ENCODE measurements at regions not wholly inside any gene's neighbourhood (a gene's known extent, or its start where the extent isn't known, plus 50 kb on each side); places are given as distances from the start of the nearest gene placed in this dataset.
A peak's percentile ranks its signal among the peaks of the same experiment; 100 is the strongest.

DNA sequence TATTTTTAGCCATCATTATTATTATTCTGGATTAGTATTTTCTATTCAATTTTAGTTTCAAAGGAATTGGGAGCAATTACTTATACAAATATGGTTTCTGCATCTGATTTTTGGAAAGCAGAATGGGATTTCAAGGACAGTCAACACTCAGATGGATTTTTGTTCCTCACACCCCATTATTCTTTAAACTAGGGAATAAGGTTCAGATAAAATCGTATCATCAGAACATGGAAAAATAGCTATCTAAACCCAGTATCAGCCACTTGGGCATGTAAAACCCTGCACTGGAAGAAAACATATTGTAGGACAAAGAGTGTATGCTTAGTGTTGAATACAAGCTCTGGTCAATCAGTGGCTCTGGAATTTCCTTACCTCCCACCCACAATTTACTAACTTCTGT lies 452.5 kb downstream of the ZNF516 start:
- TF ChIP-seq, protein P1, sequence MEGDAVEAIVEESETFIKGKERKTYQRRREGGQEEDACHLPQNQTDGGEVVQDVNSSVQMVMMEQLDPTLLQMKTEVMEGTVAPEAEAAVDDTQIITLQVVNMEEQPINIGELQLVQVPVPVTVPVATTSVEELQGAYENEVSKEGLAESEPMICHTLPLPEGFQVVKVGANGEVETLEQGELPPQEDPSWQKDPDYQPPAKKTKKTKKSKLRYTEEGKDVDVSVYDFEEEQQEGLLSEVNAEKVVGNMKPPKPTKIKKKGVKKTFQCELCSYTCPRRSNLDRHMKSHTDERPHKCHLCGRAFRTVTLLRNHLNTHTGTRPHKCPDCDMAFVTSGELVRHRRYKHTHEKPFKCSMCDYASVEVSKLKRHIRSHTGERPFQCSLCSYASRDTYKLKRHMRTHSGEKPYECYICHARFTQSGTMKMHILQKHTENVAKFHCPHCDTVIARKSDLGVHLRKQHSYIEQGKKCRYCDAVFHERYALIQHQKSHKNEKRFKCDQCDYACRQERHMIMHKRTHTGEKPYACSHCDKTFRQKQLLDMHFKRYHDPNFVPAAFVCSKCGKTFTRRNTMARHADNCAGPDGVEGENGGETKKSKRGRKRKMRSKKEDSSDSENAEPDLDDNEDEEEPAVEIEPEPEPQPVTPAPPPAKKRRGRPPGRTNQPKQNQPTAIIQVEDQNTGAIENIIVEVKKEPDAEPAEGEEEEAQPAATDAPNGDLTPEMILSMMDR (IDR thresholded peaks at IDR 0.05; ENCODE audit: insufficient read depth, low read depth, low read length), result no peak
- TF ChIP-seq EZH2 (IDR thresholded peaks at IDR 0.05; ENCODE audit: insufficient read depth, low read length), result no peak
- no peak overlapping the region for H3K4me2 ChIP-seq (ENCODE audit: low read length)
- no peaks in the 10 kb centered on the region for H3K9me3 ChIP-seq (ENCODE audit: insufficient read depth, low read depth, low read length)
- H4K20me1 ChIP-seq (ENCODE audit: insufficient read depth, low read length), result no peaks in the 10 kb centered on the region
- FAIRE-seq (no peak), DNase-seq (ENCODE audit: low read depth) (no peak)
- Mint-ChIP-seq H3K27me3 (ENCODE audit: low read depth, unreplicated experiment) (peaks cover 7% of the 10 kb centered on the region), H3K9me3 (ENCODE audit: unreplicated experiment) (no peaks in the 10 kb centered on the region), H3K4me1 (ENCODE audit: low read depth, unreplicated experiment) (no peaks in the 10 kb centered on the region), H3K4me3 (ENCODE audit: unreplicated experiment) (no peak overlapping the region), H3K36me3 (ENCODE audit: low read depth, unreplicated experiment) (no peaks in the 10 kb centered on the region), H3K27ac (ENCODE audit: unreplicated experiment) (no peak overlapping the region)
- H3K27ac ChIP-seq (ENCODE audit: low read depth, low read length), result no peak overlapping the region
- H3K9ac ChIP-seq (ENCODE audit: low read length), result no peak overlapping the region
- H3K79me2 ChIP-seq (ENCODE audit: insufficient read depth, low read length), result no peaks in the 10 kb centered on the region
- no peaks in the 10 kb centered on the region for H3K27me3 ChIP-seq (ENCODE audit: insufficient read depth, low read length)
- no peak overlapping the region for H3K4me3 ChIP-seq (ENCODE audit: insufficient read depth, low read depth, low read length)
- H3K36me3 ChIP-seq (ENCODE audit: insufficient read depth, low read length), result no peaks in the 10 kb centered on the region
- H3K4me1 ChIP-seq (ENCODE audit: insufficient read depth, low read length), result no peaks in the 10 kb centered on the region
- no peak overlapping the region for H2AFZ ChIP-seq (ENCODE audit: low read depth, low read length)

GRCh38 chr18:76018210-76018609 lies 476.8 kb downstream of the ZNF516 start:
- H3K9me3 Mint-ChIP-seq (ENCODE audit: unreplicated experiment), result peaks cover 3% of the 10 kb centered on the region
- no peaks in the 10 kb centered on the region for H3K4me1 ChIP-seq (ENCODE audit: insufficient read depth, low read length)
- H3K4me2 ChIP-seq (ENCODE audit: low read length), result no peak overlapping the region
- H3K79me2 ChIP-seq (ENCODE audit: insufficient read depth, low read length), result no peaks in the 10 kb centered on the region
- no peak overlapping the region for H3K27ac ChIP-seq (ENCODE audit: low read depth, low read length)
- no peak for DNase-seq (ENCODE audit: low read depth)
- H3K9me3 ChIP-seq (ENCODE audit: insufficient read depth, low read depth, low read length), result peaks cover 7% of the 10 kb centered on the region
- TF ChIP-seq, protein P1 (IDR thresholded peaks at IDR 0.05; ENCODE audit: insufficient read depth, low read depth, low read length), result no peak
- TF ChIP-seq EZH2 (IDR thresholded peaks at IDR 0.05; ENCODE audit: insufficient read depth, low read length), result no peak
- H3K9ac ChIP-seq (ENCODE audit: low read length), result no peak overlapping the region
- H3K36me3 ChIP-seq (ENCODE audit: insufficient read depth, low read length), result no peaks in the 10 kb centered on the region
- no peak overlapping the region for H2AFZ ChIP-seq (ENCODE audit: low read depth, low read length)
- H3K36me3 Mint-ChIP-seq (ENCODE audit: low read depth, unreplicated experiment), result no peaks in the 10 kb centered on the region
- H3K27ac Mint-ChIP-seq (ENCODE audit: unreplicated experiment), result no peak overlapping the region
- FAIRE-seq, result no peak
- H3K27me3 ChIP-seq (ENCODE audit: insufficient read depth, low read length), result no peaks in the 10 kb centered on the region
- no peaks in the 10 kb centered on the region for H4K20me1 ChIP-seq (ENCODE audit: insufficient read depth, low read length)
- H3K27me3 Mint-ChIP-seq (ENCODE audit: low read depth, unreplicated experiment), result no peaks in the 10 kb centered on the region
- H3K4me3 Mint-ChIP-seq (ENCODE audit: unreplicated experiment), result no peak overlapping the region
- H3K4me3 ChIP-seq (ENCODE audit: insufficient read depth, low read depth, low read length), result no peak overlapping the region
- no peaks in the 10 kb centered on the region for H3K4me1 Mint-ChIP-seq (ENCODE audit: low read depth, unreplicated experiment)

GRCh38 chr18:76013057-76013456 lies 482.0 kb downstream of the ZNF516 start:
- Histone ChIP-seq H3K4me3 (ENCODE audit: insufficient read depth, low read depth, low read length) (no peak overlapping the region), H3K27me3 (ENCODE audit: insufficient read depth, low read length) (no peaks in the 10 kb centered on the region), H3K79me2 (ENCODE audit: insufficient read depth, low read length) (no peaks in the 10 kb centered on the region), H2AFZ (ENCODE audit: low read depth, low read length) (no peak overlapping the region), H3K36me3 (ENCODE audit: insufficient read depth, low read length) (no peaks in the 10 kb centered on the region), H3K4me2 (ENCODE audit: low read length) (no peak overlapping the region), H3K9me3 (ENCODE audit: insufficient read depth, low read depth, low read length) (peaks cover 7% of the 10 kb centered on the region), H3K9ac (ENCODE audit: low read length) (no peak overlapping the region), H4K20me1 (ENCODE audit: insufficient read depth, low read length) (no peaks in the 10 kb centered on the region), H3K4me1 (ENCODE audit: insufficient read depth, low read length) (no peaks in the 10 kb centered on the region), H3K27ac (ENCODE audit: low read depth, low read length) (peak overlapping the region; percentile 5)
- DNase-seq (ENCODE audit: low read depth), result peak; percentile 52
- no peaks in the 10 kb centered on the region for H3K9me3 Mint-ChIP-seq (ENCODE audit: unreplicated experiment)
- FAIRE-seq, result no peak
- no peaks in the 10 kb centered on the region for H3K4me1 Mint-ChIP-seq (ENCODE audit: low read depth, unreplicated experiment)
- no peak overlapping the region for H3K27ac Mint-ChIP-seq (ENCODE audit: unreplicated experiment)
- TF ChIP-seq, protein P1 (IDR thresholded peaks at IDR 0.05; ENCODE audit: insufficient read depth, low read depth, low read length), result no peak
- TF ChIP-seq EZH2 (IDR thresholded peaks at IDR 0.05; ENCODE audit: insufficient read depth, low read length), result no peak
- no peaks in the 10 kb centered on the region for H3K27me3 Mint-ChIP-seq (ENCODE audit: low read depth, unreplicated experiment)
- H3K4me3 Mint-ChIP-seq (ENCODE audit: unreplicated experiment), result no peak overlapping the region
- no peaks in the 10 kb centered on the region for H3K36me3 Mint-ChIP-seq (ENCODE audit: low read depth, unreplicated experiment)

All from astrocyte (in vitro differentiated cells and primary cell).